Stomach (tissue), 4 donors: ENCODE measurements at regions not wholly inside any gene's neighbourhood (a gene's known extent, or its start where the extent isn't known, plus 50 kb on each side); places are given as distances from the start of the nearest gene placed in this dataset.

Experiments
- CTCF ChIP-seq, 7 experiments: fragments of 450-650 bp in 4 of 7; fragments of 200-600 bp in 3 of 7; sonication (generic) in 3 of 7; IDR thresholded peaks; one replicate each; pipeline ENCODE4 v1.5.1; 2016 to 2019; ENCODE audit warnings: antibody characterized with exemption in 7 of 7, control low read depth in 2 of 7, mild to moderate bottlenecking in 1 of 7
- POLR2A ChIP-seq, 4 donors: fragments of 450-650 bp; IDR thresholded peaks; one replicate each; pipeline ENCODE4 v1.6.1; 2016; ENCODE audit warnings: antibody characterized with exemption in 4 of 4, control low read depth in 2 of 4, mild to moderate bottlenecking in 1 of 4, moderate library complexity in 1 of 4

- TF ChIP-seq CTCF (IDR thresholded peaks at IDR 0.05) (no peak), POLR2A (IDR thresholded peaks at IDR 0.05) (no peak)
Observed at GRCh38 chr2:240253583-240254145, 113.2 kb upstream of the OTOS start.
